GM19372 (cell line): ENCODE measurements at regions not wholly inside any gene's neighbourhood (a gene's known extent, or its start where the extent isn't known, plus 50 kb on each side); places are given as distances from the start of the nearest gene placed in this dataset.

Experiments used
- ATAC-seq: cut with Tn5 transposase; IDR thresholded peaks from one replicate; pipeline ENCODE4 v1.9.1; 2021; ENCODE audit warnings: mild to moderate bottlenecking, low read depth, moderate library complexity; ENCODE audit not compliant: unreplicated experiment

GRCh38 chr14:66380143-66380542 lies 106.0 kb upstream of the CCDC196 start:
- ATAC-seq = no peak

GRCh38 chr14:66381755-66382154 lies 104.4 kb upstream of the CCDC196 start:
- no peak for ATAC-seq

- ATAC-seq = no peak
Observed at GRCh38 chr14:66383257-66383656, 102.9 kb upstream of the CCDC196 start.

- no peak for ATAC-seq
Observed at GRCh38 chr14:66383771-66384170, 102.4 kb upstream of the CCDC196 start.

- ATAC-seq = no peak
Observed at GRCh38 chr14:66388516-66388915, 97.7 kb upstream of the CCDC196 start.

- ATAC-seq = no peak
Observed at GRCh38 chr14:66389481-66389880, 96.7 kb upstream of the CCDC196 start.

GRCh38 chr14:66395300-66395699 lies 90.9 kb upstream of the CCDC196 start:
- no peak for ATAC-seq

GRCh38 chr14:66396164-66396563 lies 90.0 kb upstream of the CCDC196 start:
- ATAC-seq = no peak

GRCh38 chr14:66398437-66398836 lies 87.7 kb upstream of the CCDC196 start:
- no peak for ATAC-seq

GRCh38 chr14:66401449-66402095 lies 84.6 kb upstream of the CCDC196 start:
- ATAC-seq = no peak

GRCh38 chr14:66403183-66403582 lies 83.0 kb upstream of the CCDC196 start:
- no peak for ATAC-seq

- no peak for ATAC-seq
Observed at GRCh38 chr14:66404051-66404545, 82.1 kb upstream of the CCDC196 start.

- no peak for ATAC-seq
Observed at GRCh38 chr14:66405158-66405557, 81.0 kb upstream of the CCDC196 start.

GRCh38 chr14:66413901-66414300 lies 72.3 kb upstream of the CCDC196 start:
- no peak for ATAC-seq

- no peak for ATAC-seq
Observed at GRCh38 chr14:66414511-66414910, 71.7 kb upstream of the CCDC196 start.

GRCh38 chr14:66420251-66421006 lies 65.7 kb upstream of the CCDC196 start:
- no peak for ATAC-seq

- no peak for ATAC-seq
Observed at GRCh38 chr14:66421990-66422946, 63.9 kb upstream of the CCDC196 start.

- ATAC-seq = no peak
Observed at GRCh38 chr14:66425402-66425801, 60.8 kb upstream of the CCDC196 start.

GRCh38 chr14:66426451-66426850 lies 59.7 kb upstream of the CCDC196 start:
- no peak for ATAC-seq

- no peak for ATAC-seq
Observed at GRCh38 chr14:66432334-66432733, 53.8 kb upstream of the CCDC196 start.

- no peak for ATAC-seq
Observed at GRCh38 chr14:66434464-66434863, 51.7 kb upstream of the CCDC196 start.
